BE2C (cell line): ENCODE measurements at regions not wholly inside any gene's neighbourhood (a gene's known extent, or its start where the extent isn't known, plus 50 kb on each side); places are given as distances from the start of the nearest gene placed in this dataset.

Experiments used
- DNase-seq: peaks from one replicate; pipeline ENCODE4 v3.0.0-alpha.2; 2020
- H3K27me3 ChIP-seq: fragments of 250-450 bp; sonication (Bioruptor Pico); 2 replicates; pipeline ENCODE4 v1.5.1; 2020; ENCODE audit warnings: mild to moderate bottlenecking
- H3K36me3 ChIP-seq: fragments of 250-450 bp; sonication (Bioruptor Pico); 2 replicates; pipeline ENCODE4 v1.5.1; 2020; ENCODE audit warnings: mild to moderate bottlenecking
- H3K4me1 ChIP-seq: fragments of 250-450 bp; sonication (Bioruptor Pico); 2 replicates; pipeline ENCODE4 v1.5.1; 2020
- H3K4me3 ChIP-seq: 2 replicates; pipeline ENCODE4 v1.5.1; 2011; ENCODE audit warnings: low read depth, low read length
- H3K9me3 ChIP-seq: fragments of 250-450 bp; sonication (Bioruptor Pico); 2 replicates; pipeline ENCODE4 v1.5.1; 2020
- TF ChIP-seq, protein P1 (sequence below): IDR thresholded peaks from 2 replicates; pipeline ENCODE4 v1.5.1; 2012; ENCODE audit warnings: mild to moderate bottlenecking, low read depth, low read length

DNA sequence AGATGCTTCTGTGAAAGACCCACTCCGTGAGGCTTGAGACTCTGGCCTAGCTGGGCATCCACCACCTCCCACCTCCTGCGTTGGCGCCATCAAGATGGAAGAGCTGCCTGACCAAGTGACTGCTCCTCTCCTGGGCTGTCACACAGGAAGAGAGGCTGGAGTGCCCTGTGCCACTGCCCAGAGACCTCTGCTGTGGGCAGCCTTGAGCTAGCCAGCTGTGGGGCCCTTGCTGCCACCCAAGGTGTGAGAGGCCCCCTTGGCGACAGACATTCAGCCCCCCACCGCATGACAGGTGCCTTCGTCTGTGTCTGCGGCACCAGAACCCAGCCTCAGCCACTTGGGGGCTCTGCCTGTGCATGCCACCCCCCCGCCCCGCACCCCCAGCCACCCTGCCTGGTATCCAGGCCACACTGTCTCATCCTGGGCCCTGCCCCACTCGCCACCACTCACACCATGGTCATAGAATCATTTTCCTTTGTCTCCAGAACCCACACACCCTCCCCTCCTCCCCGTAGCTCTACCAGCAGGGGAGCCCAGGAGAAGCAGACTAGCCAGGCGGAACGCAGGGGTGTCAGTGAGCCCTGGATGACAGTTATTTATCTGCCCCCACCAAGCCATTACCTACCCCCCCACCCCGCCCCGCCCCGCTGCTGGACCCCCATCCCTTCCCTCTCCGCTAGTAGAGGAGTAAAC, 120.9 kb upstream of the LHX1 start:
- DNase-seq, result no peak
- TF ChIP-seq, protein P1, sequence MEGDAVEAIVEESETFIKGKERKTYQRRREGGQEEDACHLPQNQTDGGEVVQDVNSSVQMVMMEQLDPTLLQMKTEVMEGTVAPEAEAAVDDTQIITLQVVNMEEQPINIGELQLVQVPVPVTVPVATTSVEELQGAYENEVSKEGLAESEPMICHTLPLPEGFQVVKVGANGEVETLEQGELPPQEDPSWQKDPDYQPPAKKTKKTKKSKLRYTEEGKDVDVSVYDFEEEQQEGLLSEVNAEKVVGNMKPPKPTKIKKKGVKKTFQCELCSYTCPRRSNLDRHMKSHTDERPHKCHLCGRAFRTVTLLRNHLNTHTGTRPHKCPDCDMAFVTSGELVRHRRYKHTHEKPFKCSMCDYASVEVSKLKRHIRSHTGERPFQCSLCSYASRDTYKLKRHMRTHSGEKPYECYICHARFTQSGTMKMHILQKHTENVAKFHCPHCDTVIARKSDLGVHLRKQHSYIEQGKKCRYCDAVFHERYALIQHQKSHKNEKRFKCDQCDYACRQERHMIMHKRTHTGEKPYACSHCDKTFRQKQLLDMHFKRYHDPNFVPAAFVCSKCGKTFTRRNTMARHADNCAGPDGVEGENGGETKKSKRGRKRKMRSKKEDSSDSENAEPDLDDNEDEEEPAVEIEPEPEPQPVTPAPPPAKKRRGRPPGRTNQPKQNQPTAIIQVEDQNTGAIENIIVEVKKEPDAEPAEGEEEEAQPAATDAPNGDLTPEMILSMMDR, result no peak
- peaks cover 6% of the 10 kb centered on the region; the same call in 1 of the 2 replicates for H3K4me1 ChIP-seq
- no peak overlapping the region for H3K4me3 ChIP-seq
- H3K36me3 ChIP-seq, result no peaks in the 10 kb centered on the region
- no peaks in the 10 kb centered on the region for H3K27me3 ChIP-seq
- H3K9me3 ChIP-seq, result no peaks in the 10 kb centered on the region

DNA sequence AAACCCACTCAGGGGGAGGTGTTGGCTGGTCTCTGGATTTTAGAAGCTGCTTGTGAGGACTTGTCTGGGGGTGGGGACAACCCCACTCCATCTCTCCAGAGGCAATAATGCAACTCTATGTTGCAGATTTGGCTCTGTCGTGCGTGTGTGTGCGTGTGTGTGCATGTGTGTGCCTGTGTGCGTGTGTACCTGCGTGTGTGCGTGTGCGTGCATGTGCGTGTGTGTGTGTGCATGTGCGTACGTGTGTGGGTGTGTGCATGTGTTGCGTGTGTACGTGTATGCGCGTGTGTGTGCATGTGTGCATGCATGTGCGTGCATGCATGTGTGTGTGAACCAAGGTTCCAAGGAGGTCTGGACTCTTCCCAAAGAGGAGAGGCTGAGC, 120.4 kb upstream of the LHX1 start:
- Histone ChIP-seq H3K4me3 (no peak overlapping the region), H3K27me3 (no peaks in the 10 kb centered on the region), H3K9me3 (no peaks in the 10 kb centered on the region), H3K4me1 (peaks cover 6% of the 10 kb centered on the region; the same call in 1 of the 2 replicates), H3K36me3 (no peaks in the 10 kb centered on the region)
- no peak for DNase-seq
- TF ChIP-seq, protein P1, result no peak

DNA sequence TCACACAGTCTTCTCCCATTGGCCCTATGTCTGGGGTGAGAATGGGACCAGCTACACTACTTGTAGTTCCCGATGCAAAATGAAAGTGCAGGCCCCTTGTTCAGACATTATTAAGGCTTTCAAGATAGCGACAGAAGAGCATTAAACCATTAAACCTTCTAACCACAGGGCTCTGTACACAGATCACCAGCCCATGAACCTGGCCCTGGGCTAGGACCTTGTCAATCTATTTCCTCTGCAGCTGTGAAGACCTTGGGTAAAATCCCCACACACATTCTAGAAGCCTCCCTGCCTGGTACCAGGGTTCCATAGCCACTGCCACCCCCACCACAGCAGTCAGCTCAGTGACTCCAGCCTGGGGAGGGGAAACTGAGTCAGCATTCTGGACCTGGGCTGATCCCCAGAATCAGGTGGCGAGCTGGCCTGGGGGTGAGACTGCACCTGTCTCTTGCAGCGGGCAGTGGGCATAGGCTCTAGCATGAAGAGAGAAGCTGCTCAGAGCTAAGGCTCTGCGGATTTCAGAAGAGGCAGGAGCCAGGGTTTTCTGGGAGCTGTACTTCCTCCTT, 119.7 kb upstream of the LHX1 start:
- no peak for DNase-seq
- no peak overlapping the region for H3K4me3 ChIP-seq
- no peaks in the 10 kb centered on the region for H3K9me3 ChIP-seq
- H3K27me3 ChIP-seq, result no peaks in the 10 kb centered on the region
- peaks cover 6% of the 10 kb centered on the region; the same call in 1 of the 2 replicates for H3K4me1 ChIP-seq
- TF ChIP-seq, protein P1, result no peak
- no peaks in the 10 kb centered on the region for H3K36me3 ChIP-seq

DNA sequence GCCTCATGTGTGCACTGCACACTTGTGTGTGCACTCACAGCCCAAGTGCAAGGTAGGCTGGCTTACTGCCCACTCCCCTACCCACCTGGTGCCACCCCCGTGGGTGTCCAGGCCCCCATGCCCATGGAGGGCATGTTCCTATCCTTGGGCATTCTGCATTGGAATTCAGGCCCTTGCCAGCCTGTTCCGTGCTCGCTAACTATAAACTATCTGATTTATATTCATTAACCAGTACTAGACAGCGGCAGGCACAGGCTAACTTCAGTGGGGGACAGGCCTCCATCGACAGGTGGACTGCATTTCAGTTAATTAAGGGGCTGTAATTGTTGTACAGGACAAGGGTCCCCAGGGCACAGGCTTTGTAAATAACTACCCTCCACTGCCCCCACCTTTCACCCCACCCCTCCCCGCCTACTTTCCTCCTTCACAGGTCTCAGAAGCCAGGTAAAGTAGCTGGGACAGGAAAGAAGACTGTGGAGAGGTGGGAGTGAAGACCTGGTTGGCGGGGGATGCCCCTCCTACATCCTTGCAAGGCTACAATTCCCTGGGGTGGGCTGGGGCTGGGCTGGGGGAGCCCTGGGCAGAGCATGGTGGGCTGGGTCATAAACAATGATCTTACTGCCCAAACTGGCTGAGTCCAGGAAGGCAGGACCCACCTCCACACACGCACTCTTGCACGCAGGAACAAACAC, 119.0 kb upstream of the LHX1 start:
- no peaks in the 10 kb centered on the region for H3K36me3 ChIP-seq
- TF ChIP-seq, protein P1, result no peak
- H3K4me3 ChIP-seq, result no peak overlapping the region

DNA sequence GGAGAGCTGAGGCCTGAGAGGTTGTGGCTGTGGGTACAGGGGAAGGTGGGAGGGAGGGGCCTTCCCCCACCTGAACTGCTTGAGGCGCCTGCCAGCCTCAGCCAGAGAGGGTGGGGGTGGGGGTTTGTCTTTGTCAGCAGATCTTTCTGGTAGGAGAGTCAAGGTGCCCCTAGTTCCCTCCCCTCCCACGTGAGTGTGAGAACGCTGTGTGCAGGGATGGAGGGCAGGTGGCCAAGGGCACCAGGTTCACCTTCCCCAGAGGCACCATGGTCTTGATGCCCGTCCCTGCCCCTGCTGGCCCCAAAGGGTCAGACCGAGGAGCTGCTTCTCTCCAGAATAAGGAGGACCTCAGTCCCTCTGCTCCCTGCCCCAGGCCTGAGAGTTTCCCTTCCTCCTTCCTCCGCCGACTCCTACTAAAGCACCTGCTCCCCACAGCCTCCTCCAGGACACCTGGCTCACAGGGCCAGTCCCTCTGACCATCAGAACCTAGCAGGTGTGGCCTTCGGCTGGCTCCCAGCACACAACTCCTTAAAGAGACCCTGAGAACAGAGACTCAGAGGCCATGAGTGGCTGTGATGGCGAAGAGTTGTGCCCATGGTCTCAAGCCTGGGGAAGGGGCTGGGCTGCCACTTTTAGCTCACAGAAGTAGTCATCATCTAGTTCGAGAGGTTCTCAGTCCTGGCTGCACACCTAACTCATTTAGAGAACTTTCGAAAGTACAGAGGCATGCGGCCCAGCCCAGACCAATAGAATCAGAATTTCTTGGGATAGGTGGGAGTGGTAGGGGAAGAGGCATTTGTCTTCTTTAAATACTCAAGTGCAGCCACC, 113.2 kb upstream of the LHX1 start:
- Histone ChIP-seq H3K4me3 (no peak overlapping the region), H3K9me3 (no peaks in the 10 kb centered on the region), H3K36me3 (no peaks in the 10 kb centered on the region), H3K27me3 (no peaks in the 10 kb centered on the region), H3K4me1 (peaks cover 6% of the 10 kb centered on the region; the same call in 1 of the 2 replicates)
- TF ChIP-seq, protein P1, result no peak
- DNase-seq, result no peak

More for the DNA sequence above, 119.0 kb upstream of the LHX1 start:
- no peaks in the 10 kb centered on the region for H3K27me3 ChIP-seq
- H3K4me1 ChIP-seq, result peaks cover 6% of the 10 kb centered on the region; the same call in 1 of the 2 replicates
- no peaks in the 10 kb centered on the region for H3K9me3 ChIP-seq
- DNase-seq, result no peak
